Loucy (cell line): ENCODE measurements at regions not wholly inside any gene's neighbourhood (a gene's known extent, or its start where the extent isn't known, plus 50 kb on each side); places are given as distances from the start of the nearest gene placed in this dataset.

ENCODE experiments used
- H2AFZ ChIP-seq: fragments of 200-600 bp; sonication (generic); 2 replicates; pipeline ENCODE4 v1.6.0; 2016; ENCODE audit warnings: antibody characterized with exemption, mild to moderate bottlenecking, low read length, moderate library complexity
- H3F3A ChIP-seq: fragments of 200-600 bp; 2 replicates; pipeline ENCODE4 v1.6.0; 2016; ENCODE audit warnings: antibody characterized with exemption, low read depth, mild to moderate bottlenecking
- H3K27me3 ChIP-seq: fragments of 200-600 bp; sonication (generic); 2 replicates; pipeline ENCODE4 v1.6.1; 2014; ENCODE audit warnings: low read length, mild to moderate bottlenecking; ENCODE audit not compliant: insufficient read depth, poor library complexity, severe bottlenecking
- H3K36me3 ChIP-seq: fragments of 200-600 bp; sonication (generic); 2 replicates; pipeline ENCODE4 v1.6.1; 2016; ENCODE audit warnings: low read length; ENCODE audit not compliant: insufficient read depth
- H3K4me1 ChIP-seq: fragments of 200-600 bp; sonication (generic); 2 replicates; pipeline ENCODE4 v1.5.1; 2014; ENCODE audit warnings: low read length, mild to moderate bottlenecking; ENCODE audit not compliant: insufficient read depth, poor library complexity, severe bottlenecking
- H3K4me2 ChIP-seq: fragments of 200-600 bp; sonication (generic); 2 replicates; pipeline ENCODE4 v1.6.0; 2014; ENCODE audit warnings: antibody characterized with exemption, low read length, low read depth, mild to moderate bottlenecking; ENCODE audit not compliant: poor library complexity, severe bottlenecking
- H3K4me3 ChIP-seq: fragments of 200-600 bp; sonication (generic); 2 replicates; pipeline ENCODE4 v1.5.1; 2014; ENCODE audit warnings: low read length, mild to moderate bottlenecking, mixed read lengths; ENCODE audit not compliant: poor library complexity, severe bottlenecking
- H3K79me2 ChIP-seq: fragments of 200-600 bp; sonication (generic); 2 replicates; pipeline ENCODE4 v1.6.1; 2014; ENCODE audit warnings: low read length; ENCODE audit not compliant: insufficient read depth
- H3K9ac ChIP-seq: fragments of 200-600 bp; sonication (generic); 2 replicates; pipeline ENCODE4 v1.6.0; 2014; ENCODE audit warnings: mild to moderate bottlenecking, low read depth, low read length, moderate library complexity; ENCODE audit not compliant: poor library complexity, severe bottlenecking
- H3K9me2 ChIP-seq: fragments of 200-600 bp; sonication (generic); replicated peaks from 2 replicates; pipeline ENCODE4 v1.6.1; 2016; ENCODE audit warnings: low read depth, low read length, mixed read lengths
- H3K9me3 ChIP-seq: fragments of 200-600 bp; sonication (generic); 2 replicates; pipeline ENCODE4 v1.6.1; 2014; ENCODE audit warnings: mild to moderate bottlenecking, antibody characterized with exemption, low read length, low read depth; ENCODE audit not compliant: insufficient read depth
- H4K20me1 ChIP-seq: fragments of 200-600 bp; sonication (generic); 2 replicates; pipeline ENCODE4 v1.6.0; 2014; ENCODE audit warnings: antibody characterized with exemption, low read length, mild to moderate bottlenecking; ENCODE audit not compliant: insufficient read depth, poor library complexity, severe bottlenecking
- CTCF ChIP-seq: fragments of 200-600 bp; sonication (generic); conservative IDR thresholded peaks from 2 replicates; pipeline ENCODE4 v1.5.1; 2014; ENCODE audit warnings: mild to moderate bottlenecking, antibody characterized with exemption, low read length
- EZH2phosphoT487 ChIP-seq: fragments of 200-600 bp; IDR thresholded peaks from 2 replicates; pipeline ENCODE4 v1.6.1; 2018; ENCODE audit warnings: antibody characterized with exemption, mild to moderate bottlenecking, moderate library complexity, borderline replicate concordance

GRCh38 chr7:130999926-131000325, 265.9 kb upstream of the KLF14 start:
- no peaks in the 10 kb centered on the region for H3K27me3 ChIP-seq
- no peaks in the 10 kb centered on the region for H3K9me3 ChIP-seq
- no peak overlapping the region for H3K9ac ChIP-seq
- H3K79me2 ChIP-seq, result no peaks in the 10 kb centered on the region
- H4K20me1 ChIP-seq, result no peaks in the 10 kb centered on the region
- no peak overlapping the region for H2AFZ ChIP-seq
- H3K4me3 ChIP-seq, result no peak overlapping the region
- H3K9me2 ChIP-seq, result no peaks in the 10 kb centered on the region
- H3F3A ChIP-seq, result no peaks in the 10 kb centered on the region
- TF ChIP-seq EZH2phosphoT487, result no peak
- no peak for TF ChIP-seq CTCF
- H3K4me1 ChIP-seq, result peaks cover 20% of the 10 kb centered on the region
- no peaks in the 10 kb centered on the region for H3K36me3 ChIP-seq
- no peak overlapping the region for H3K4me2 ChIP-seq

DNA sequence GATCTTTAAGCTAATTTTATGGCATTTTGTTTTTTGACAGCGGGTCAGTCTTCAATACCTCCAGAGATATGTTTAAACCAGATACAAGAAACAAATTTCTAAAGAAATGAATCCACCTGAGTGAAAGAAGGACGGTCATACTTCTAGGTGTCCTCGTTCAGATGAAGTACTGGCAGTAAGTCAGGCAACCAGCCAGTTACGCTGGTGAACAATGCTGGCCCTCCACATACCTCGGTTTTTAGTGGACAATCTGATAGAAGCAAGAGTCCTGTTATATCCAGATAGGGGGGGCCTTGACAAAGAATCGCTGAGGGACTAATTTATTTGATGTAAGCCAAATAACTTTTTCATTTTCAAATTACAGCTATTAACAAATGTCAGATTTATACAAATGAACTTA, 266.4 kb upstream of the KLF14 start:
- Histone ChIP-seq H4K20me1 (no peaks in the 10 kb centered on the region), H3K9me2 (no peaks in the 10 kb centered on the region), H3K4me1 (peaks cover 20% of the 10 kb centered on the region), H3K79me2 (no peaks in the 10 kb centered on the region), H3K36me3 (no peaks in the 10 kb centered on the region), H3K27me3 (no peaks in the 10 kb centered on the region), H2AFZ (no peak overlapping the region), H3K4me3 (no peak overlapping the region), H3K9ac (no peak overlapping the region), H3F3A (no peaks in the 10 kb centered on the region), H3K9me3 (no peaks in the 10 kb centered on the region), H3K4me2 (no peak overlapping the region)
- no peak for TF ChIP-seq CTCF
- no peak for TF ChIP-seq EZH2phosphoT487

GRCh38 chr7:131000873-131001272, 266.9 kb upstream of the KLF14 start:
- TF ChIP-seq CTCF, result no peak
- TF ChIP-seq EZH2phosphoT487, result no peak
- no peaks in the 10 kb centered on the region for H3K79me2 ChIP-seq
- no peaks in the 10 kb centered on the region for H3K9me3 ChIP-seq
- H3F3A ChIP-seq, result no peaks in the 10 kb centered on the region
- H3K9me2 ChIP-seq, result no peaks in the 10 kb centered on the region
- no peaks in the 10 kb centered on the region for H3K27me3 ChIP-seq
- no peaks in the 10 kb centered on the region for H4K20me1 ChIP-seq
- H3K9ac ChIP-seq, result no peak overlapping the region
- H3K4me1 ChIP-seq, result peaks cover 20% of the 10 kb centered on the region
- no peak overlapping the region for H3K4me3 ChIP-seq
- no peaks in the 10 kb centered on the region for H3K36me3 ChIP-seq
- no peak overlapping the region for H3K4me2 ChIP-seq
- H2AFZ ChIP-seq, result no peak overlapping the region
